Endothelial cell of umbilical vein (primary cell): ENCODE measurements at regions not wholly inside any gene's neighbourhood (a gene's known extent, or its start where the extent isn't known, plus 50 kb on each side); places are given as distances from the start of the nearest gene placed in this dataset.

Experiments
- BruUV-seq: library from RNA; stranded (reverse); fragments of 400-500 nt; replicated peaks from 2 replicates; lab custom pipeline; 2021; lab: Mats Ljungman, UMichigan
- CTCF ChIA-PET: fragments of 300-600, 350-600 bp; sonication (Branson Sonifier 250); formaldehyde crosslinking; loops from one replicate; lab custom pipeline; 2021; ENCODE audit warnings: antibody characterized with exemption, inconsistent platforms; lab: Charles Lee
- POLR2A ChIA-PET: fragments of 300-600, 350-600 bp; sonication (Branson Sonifier 250); formaldehyde crosslinking; loops from one replicate; lab custom pipeline; 2021; ENCODE audit warnings: antibody characterized with exemption, inconsistent platforms; lab: Charles Lee
- DNase-seq: peaks from one replicate; pipeline ENCODE4 v3.0.0-alpha.2; 2011; ENCODE audit warnings: low read depth, low spot score
- FAIRE-seq: peaks from 2 replicates; lab custom pipeline; 2011; peaks lifted over from hg19 to GRCh38; lab: Jason Lieb, UNC
- H2AFZ ChIP-seq: 2 replicates; pipeline ENCODE4 v1.6.0; 2012; ENCODE audit warnings: low read depth, low read length, control low read depth, inconsistent platforms
- H3K27ac ChIP-seq: 2 replicates; pipeline ENCODE4 v1.5.1; 2011; ENCODE audit warnings: low read depth, mild to moderate bottlenecking, control low read depth, low read length, moderate library complexity; ENCODE audit not compliant: insufficient read depth
- H3K27me3 ChIP-seq, 2 experiments: 2 replicates each; pipeline versions ENCODE4 v1.6.0 to v1.6.1; 2011; ENCODE audit warnings: low read length in 2 of 2, mixed read lengths in 1 of 2; ENCODE audit not compliant: control insufficient read depth in 2 of 2, insufficient read depth in 2 of 2
- H3K36me3 ChIP-seq, 2 experiments: 2 replicates in 1 of 2; 3 replicates in 1 of 2; pipeline ENCODE4 v1.5.1; 2011; ENCODE audit warnings: low read length in 2 of 2, mild to moderate bottlenecking in 1 of 2, moderate library complexity in 1 of 2; ENCODE audit not compliant: control insufficient read depth in 2 of 2, insufficient read depth in 2 of 2; ENCODE audit errors: extremely low read depth in 1 of 2
- H3K4me1 ChIP-seq: 3 replicates; pipeline ENCODE4 v1.5.1; 2011; ENCODE audit warnings: mild to moderate bottlenecking, low read length; ENCODE audit not compliant: control insufficient read depth, insufficient read depth; ENCODE audit errors: extremely low read depth
- H3K4me2 ChIP-seq: 2 replicates; pipeline ENCODE4 v1.6.1; 2011; ENCODE audit warnings: low read length, control low read depth, mixed read lengths; ENCODE audit not compliant: insufficient read depth
- H3K4me3 ChIP-seq, 3 experiments: fragments of 200-600 bp in 1 of 3; sonication (generic), shearing (Covaris generic) in 1 of 3; replicated peaks in 1 of 3; 2 replicates each; pipeline ENCODE4 v1.5.1; 2011 to 2016; ENCODE audit warnings: control low read depth in 3 of 3, low read length in 3 of 3, mild to moderate bottlenecking in 2 of 3, inconsistent platforms in 1 of 3, low read depth in 1 of 3, moderate library complexity in 1 of 3; ENCODE audit not compliant: insufficient read depth in 1 of 3
- H3K79me2 ChIP-seq: 2 replicates; pipeline ENCODE4 v1.6.0; 2012; ENCODE audit warnings: low read length, inconsistent platforms; ENCODE audit not compliant: control insufficient read depth, insufficient read depth
- H3K9ac ChIP-seq: replicated peaks from 2 replicates; pipeline ENCODE3; 2011; ENCODE audit warnings: low read length, control low read depth; ENCODE audit not compliant: insufficient read depth; ENCODE audit errors: extremely low read depth
- H3K9me1 ChIP-seq: replicated peaks from 3 replicates; pipeline ENCODE4 v1.6.0; 2011; ENCODE audit warnings: mild to moderate bottlenecking, low read length; ENCODE audit not compliant: control insufficient read depth, insufficient read depth; ENCODE audit errors: extremely low read depth
- H3K9me3 ChIP-seq: replicated peaks from 2 replicates; pipeline ENCODE4 v1.5.1; 2012; ENCODE audit warnings: low read length, inconsistent platforms; ENCODE audit not compliant: control insufficient read depth, insufficient read depth
- H4K20me1 ChIP-seq: replicated peaks from 2 replicates; pipeline ENCODE3; 2011; ENCODE audit warnings: mild to moderate bottlenecking, low read length; ENCODE audit not compliant: control insufficient read depth, insufficient read depth; ENCODE audit errors: extremely low read depth
- CTCF ChIP-seq, 2 donors: IDR thresholded peaks; 1 replicate in 1 of 2; 2 replicates in 1 of 2; pipeline ENCODE4 v1.5.1; 2011; ENCODE audit warnings: low read length in 2 of 2, mild to moderate bottlenecking in 2 of 2, moderate library complexity in 2 of 2, control low read depth in 1 of 2, inconsistent platforms in 1 of 2, low read depth in 1 of 2; ENCODE audit not compliant: insufficient read depth in 1 of 2; ENCODE audit errors: extremely low read depth in 1 of 2
- EZH2 ChIP-seq: IDR thresholded peaks from 2 replicates; pipeline ENCODE4 v1.6.1; 2012; ENCODE audit warnings: borderline replicate concordance, low read depth, mild to moderate bottlenecking, moderate library complexity, low read length, inconsistent platforms; ENCODE audit not compliant: severe bottlenecking
- FOS ChIP-seq: IDR thresholded peaks from 2 replicates; pipeline ENCODE4 v1.6.1; 2011; ENCODE audit warnings: mild to moderate bottlenecking, low read length, moderate library complexity, borderline replicate concordance; ENCODE audit not compliant: insufficient read depth
- GATA2 ChIP-seq: IDR thresholded peaks from 2 replicates; pipeline ENCODE4 v1.7.0; 2011; ENCODE audit warnings: low read depth, mild to moderate bottlenecking, moderate library complexity, mixed read lengths, low read length; ENCODE audit not compliant: insufficient read length, insufficient read depth
- JUN ChIP-seq: IDR thresholded peaks from 2 replicates; pipeline ENCODE4 v1.6.1; 2011; ENCODE audit warnings: borderline replicate concordance, low read depth; ENCODE audit not compliant: insufficient read length, insufficient read depth
- MYC ChIP-seq: IDR thresholded peaks from one replicate; pipeline ENCODE4 v1.6.1; 2011; ENCODE audit warnings: mild to moderate bottlenecking, low read depth, low read length
- POLR2A ChIP-seq: IDR thresholded peaks from 2 replicates; pipeline ENCODE4 v1.6.1; 2012; ENCODE audit warnings: low read depth, mild to moderate bottlenecking, control low read depth, low read length
- POLR2AphosphoS5 ChIP-seq: IDR thresholded peaks from 2 replicates; pipeline ENCODE4 v1.6.1; 2012; ENCODE audit warnings: low read depth, mild to moderate bottlenecking, control low read depth, low read length, moderate library complexity; ENCODE audit not compliant: insufficient read depth
- dilution Hi-C: fragments of 300-500 bp; cut with MboI; formaldehyde crosslinking; loops from one replicate; pipeline ENCODE4 v1.15.0; 2019; ENCODE audit warnings: low sequenced_read_pairs; ENCODE audit not compliant: extremely low pct_ligation_motif_present
- intact Hi-C: fragments of 100-400 bp; cut with micrococcal nuclease; formaldehyde crosslinking; loops from one replicate; pipeline ENCODE4 v1.10.0; 2022
- TF ChIP-seq, protein P1 (sequence below): IDR thresholded peaks from 2 replicates; pipeline ENCODE4 v1.6.1; 2011; ENCODE audit not compliant: insufficient read depth, insufficient read length

GRCh38 chr10:78830062-78830975, 238.4 kb upstream of the ZMIZ1 start:
- no peak for DNase-seq
- no peak for FAIRE-seq
- H3K4me2 ChIP-seq = no peak overlapping the region
- H3K9me3 ChIP-seq = no peaks in the 10 kb centered on the region
- ChIA-PET CTCF (no interaction called here), POLR2A (no interaction called here)
- no peaks in the 10 kb centered on the region for H3K36me3 ChIP-seq
- dilution Hi-C loops = no loop called here
- TF ChIP-seq JUN (no peak), FOS (no peak), EZH2 (no peak), MYC (no peak), CTCF (IDR thresholded peaks at IDR 0.05; ENCODE audit: extremely low read depth in 1 of 2, insufficient read depth in 1 of 2, low read depth in 1 of 2, low read length in 2 of 2) (no peak), POLR2A (no peak), POLR2AphosphoS5 (no peak), GATA2 (no peak)
- TF ChIP-seq, protein P1, sequence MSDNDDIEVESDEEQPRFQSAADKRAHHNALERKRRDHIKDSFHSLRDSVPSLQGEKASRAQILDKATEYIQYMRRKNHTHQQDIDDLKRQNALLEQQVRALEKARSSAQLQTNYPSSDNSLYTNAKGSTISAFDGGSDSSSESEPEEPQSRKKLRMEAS = no peak
- H2AFZ ChIP-seq = no peak overlapping the region
- H3K27me3 ChIP-seq = peaks cover 2 to 7% of the 10 kb centered on the region in 2 experiments
- H3K4me1 ChIP-seq = no peaks in the 10 kb centered on the region
- no peaks in the 10 kb centered on the region for H3K9me1 ChIP-seq
- H3K79me2 ChIP-seq = no peaks in the 10 kb centered on the region
- no peak overlapping the region for H3K4me3 ChIP-seq
- intact Hi-C loops = no loop called here
- BruUV-seq = no TSS peak
- no peak overlapping the region for H3K27ac ChIP-seq
- no peak overlapping the region for H3K9ac ChIP-seq
- no peaks in the 10 kb centered on the region for H4K20me1 ChIP-seq
